Left lobe of liver (tissue), 2 donors: ENCODE measurements at regions not wholly inside any gene's neighbourhood (a gene's known extent, or its start where the extent isn't known, plus 50 kb on each side); places are given as distances from the start of the nearest gene placed in this dataset.

Source experiments
- ATAC-seq: fragments of 200-7000 bp; cut with Tn5 transposase; one replicate; pipeline ENCODE4 v1.9.1; 2020; ENCODE audit warnings: mild to moderate bottlenecking, moderate library complexity
- DNase-seq: peaks from one replicate; pipeline ENCODE4 v3.0.0-alpha.2; 2020; ENCODE audit warnings: low spot score
- donor health status: DM: no; HTN: no; CAD: no; lungs with moderate emphysema.
- donor health status: DM: no; HTN: yes; CAD: no.

- no peak for ATAC-seq
- DNase-seq: no peak
Observed at GRCh38 chr3:128569756-128570155, 76.8 kb upstream of the GATA2 start.

GRCh38 chr3:128568602-128569490 lies 75.8 kb upstream of the GATA2 start:
- DNase-seq (no peak), ATAC-seq (no peak)

GRCh38 chr3:128567705-128568356 lies 74.8 kb upstream of the GATA2 start:
- DNase-seq: no peak
- no peak for ATAC-seq

GRCh38 chr3:128567141-128567540 lies 74.1 kb upstream of the GATA2 start:
- DNase-seq (no peak), ATAC-seq (no peak)

- DNase-seq (no peak), ATAC-seq (no peak)
Observed at GRCh38 chr3:128563439-128563838, 70.4 kb upstream of the GATA2 start.

- ATAC-seq: no peak
- DNase-seq: no peak
Observed at GRCh38 chr3:128561504-128561903, 68.5 kb upstream of the GATA2 start.

GRCh38 chr3:128560768-128561167 lies 67.8 kb upstream of the GATA2 start:
- ATAC-seq (no peak), DNase-seq (no peak)

GRCh38 chr3:128559486-128560225 lies 66.7 kb upstream of the GATA2 start:
- no peak for DNase-seq
- ATAC-seq: no peak

- no peak for ATAC-seq
- no peak for DNase-seq
Observed at GRCh38 chr3:128557531-128558280, 64.7 kb upstream of the GATA2 start.

- no peak for ATAC-seq
- no peak for DNase-seq
Observed at GRCh38 chr3:128556907-128557306, 63.9 kb upstream of the GATA2 start.

GRCh38 chr3:128556384-128556783 lies 63.4 kb upstream of the GATA2 start:
- ATAC-seq (no peak), DNase-seq (no peak)

- DNase-seq: no peak
- no peak for ATAC-seq
Observed at GRCh38 chr3:128555841-128556240, 62.8 kb upstream of the GATA2 start.

- peak; percentile 65 for ATAC-seq
- no peak for DNase-seq
Observed at GRCh38 chr3:128555098-128555825, 62.3 kb upstream of the GATA2 start.

- ATAC-seq (no peak), DNase-seq (no peak)
Observed at GRCh38 chr3:128554465-128555097, 61.6 kb upstream of the GATA2 start.

GRCh38 chr3:128554100-128554464 lies 61.1 kb upstream of the GATA2 start:
- no peak for ATAC-seq
- no peak for DNase-seq

GRCh38 chr3:128553560-128553959 lies 60.6 kb upstream of the GATA2 start:
- DNase-seq (no peak), ATAC-seq (no peak)

GRCh38 chr3:128551867-128552266 lies 58.9 kb upstream of the GATA2 start:
- no peak for DNase-seq
- no peak for ATAC-seq

- ATAC-seq: no peak
- no peak for DNase-seq
Observed at GRCh38 chr3:128551451-128551850, 58.5 kb upstream of the GATA2 start.

- ATAC-seq (no peak), DNase-seq (no peak)
Observed at GRCh38 chr3:128550471-128551126, 57.6 kb upstream of the GATA2 start.

GRCh38 chr3:128550113-128550440 lies 57.1 kb upstream of the GATA2 start:
- no peak for DNase-seq
- ATAC-seq: no peak
